Amniotic epithelial cell (primary cell): ENCODE measurements at regions not wholly inside any gene's neighbourhood (a gene's known extent, or its start where the extent isn't known, plus 50 kb on each side); places are given as distances from the start of the nearest gene placed in this dataset.
"Not testable (repeated sequence)": the region's sequence is repeated elsewhere in the genome, so short reads cannot be mapped to it uniquely, and the experiment has no call there.

Experiments used
- DNase-seq: peaks from one replicate; pipeline ENCODE4 v3.0.0-alpha.2; 2010; ENCODE audit warnings: low read depth

GRCh38 chr4:148954011-148954749, 512.0 kb upstream of the NR3C2 start:
- no peak for DNase-seq

DNA sequence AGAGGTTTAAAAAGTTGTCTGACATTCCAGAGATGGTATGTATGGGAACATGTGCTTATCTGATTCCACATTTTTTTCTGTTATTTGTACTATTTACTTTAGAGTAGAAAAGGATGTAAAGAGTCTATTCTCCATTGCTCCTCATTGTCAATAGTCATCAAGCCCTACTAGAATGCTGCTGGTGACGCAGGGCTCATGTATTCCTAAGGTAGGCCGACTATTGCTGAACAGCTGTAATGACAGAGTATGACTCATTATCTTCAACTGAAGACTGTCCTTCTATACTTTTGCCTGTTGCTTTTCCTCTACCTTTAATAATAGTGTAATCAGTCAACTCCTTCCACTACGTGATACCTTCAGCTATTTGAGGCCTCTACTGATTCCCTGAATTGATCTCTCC, 509.1 kb upstream of the NR3C2 start:
- no peak for DNase-seq

- peak; percentile 1 for DNase-seq
These were observed 504.1 kb upstream of the NR3C2 start for GRCh38 chr4:148946271-148946670.

- DNase-seq, result no peak
These were observed 502.6 kb upstream of the NR3C2 start for GRCh38 chr4:148944839-148945219.

DNA sequence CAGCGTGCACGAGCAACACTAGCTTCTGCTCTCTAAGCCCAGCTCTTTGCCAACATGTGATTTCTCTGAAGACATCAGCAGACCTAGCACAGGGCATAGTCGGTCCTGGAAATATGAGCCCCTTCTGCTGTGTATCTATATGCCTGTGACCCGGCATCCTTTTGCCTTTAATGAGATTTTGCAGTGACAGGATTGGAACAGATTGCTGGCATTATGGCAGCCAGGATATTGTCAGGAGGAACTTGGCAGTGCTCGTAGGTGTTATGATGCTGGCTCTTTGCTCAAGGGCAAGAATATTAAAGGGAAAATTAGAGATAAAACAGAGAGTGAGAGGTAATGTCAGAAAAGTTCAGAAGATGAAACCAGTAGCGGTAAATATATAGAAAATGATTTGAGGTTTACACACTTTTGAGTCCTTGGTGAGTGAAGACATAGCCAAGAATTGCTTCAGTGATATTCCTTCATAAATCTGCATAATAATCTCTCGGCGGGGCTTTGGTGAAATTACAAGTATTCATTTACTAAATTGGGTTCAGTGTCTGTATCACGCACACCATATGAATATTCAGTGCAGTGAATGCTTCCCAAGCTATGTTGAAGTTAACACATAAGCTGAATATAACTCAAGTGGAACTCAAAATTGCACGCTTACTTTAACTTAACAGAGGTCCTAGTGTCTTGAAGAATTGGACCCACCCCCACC, 502.1 kb upstream of the NR3C2 start:
- DNase-seq, result no peak

DNA sequence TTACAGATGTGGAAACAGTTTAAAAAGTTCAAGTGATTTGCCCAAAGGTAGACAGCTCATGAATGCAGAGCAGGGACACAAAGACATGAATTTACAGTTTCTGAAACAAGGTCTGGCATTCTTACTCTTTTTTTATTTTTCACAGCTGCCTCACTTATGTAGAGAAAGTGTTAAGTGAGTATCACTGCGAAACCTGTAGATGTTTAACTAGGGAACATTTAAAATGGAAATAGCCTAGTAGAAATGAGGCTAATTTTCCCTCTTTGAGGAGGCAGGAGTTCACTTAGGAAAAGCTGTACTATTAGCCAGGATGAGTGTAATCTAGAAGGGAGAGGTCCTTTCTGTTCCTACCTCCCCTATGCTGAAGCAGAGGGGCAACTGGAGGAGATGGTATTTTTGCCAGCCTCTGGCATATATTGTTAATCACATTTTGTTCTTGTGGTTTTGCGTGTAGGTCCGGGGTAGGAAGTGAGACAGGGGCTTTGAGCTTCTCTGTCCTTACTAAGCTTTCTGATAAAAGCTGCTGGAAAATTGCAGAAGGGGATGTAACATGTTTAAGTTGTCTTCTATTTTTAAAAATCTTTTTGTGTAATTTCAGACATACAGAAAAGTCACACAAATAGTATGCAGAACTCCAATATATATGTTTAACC, 492.8 kb upstream of the NR3C2 start:
- DNase-seq, result no peak

DNA sequence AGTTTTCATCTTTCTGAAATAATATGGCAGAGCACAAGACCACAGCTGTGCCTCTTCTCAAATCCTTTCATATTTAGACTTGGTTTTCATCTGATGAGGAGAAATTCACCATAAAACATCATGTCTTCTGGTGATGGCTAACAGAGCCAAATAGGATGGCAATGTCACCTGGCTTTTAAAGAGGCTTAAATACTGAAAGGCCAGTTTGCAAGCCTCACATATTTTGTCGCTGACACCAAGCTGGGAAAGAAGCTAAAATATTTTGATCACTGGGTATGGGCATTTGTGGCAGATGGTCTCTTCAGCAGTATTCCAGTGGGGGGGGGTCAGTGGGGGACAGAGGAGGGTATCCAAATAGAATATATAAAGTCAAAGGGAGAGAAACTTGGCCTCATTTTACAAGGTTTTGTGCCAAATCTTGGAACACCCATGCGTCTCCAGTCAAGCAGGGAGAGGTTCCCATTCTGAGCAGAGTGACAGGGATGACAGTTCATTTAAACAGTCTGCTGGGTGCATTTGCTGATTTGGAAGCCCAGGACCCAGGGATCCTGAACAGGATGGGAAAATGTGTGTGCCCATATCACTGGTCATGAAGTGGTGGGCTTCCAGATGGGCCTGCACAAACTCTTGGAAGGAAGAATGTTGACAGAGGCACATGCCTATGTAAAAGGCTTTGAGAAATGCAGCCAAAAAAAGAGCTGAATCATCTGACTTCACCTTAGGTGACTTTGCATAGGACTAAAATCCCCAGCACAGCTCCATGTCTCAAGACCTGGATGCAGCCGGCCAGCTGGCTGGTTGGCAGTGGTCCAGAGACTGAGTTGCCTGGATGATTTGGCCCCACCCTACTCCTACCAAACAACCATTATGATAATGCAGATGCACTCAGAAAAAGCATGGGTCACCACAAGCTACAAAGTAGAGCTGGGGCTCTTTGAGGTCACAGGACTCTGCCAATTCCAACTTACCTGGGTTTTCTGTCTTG, 484.4 kb upstream of the NR3C2 start:
- DNase-seq, result peak; percentile 18

GRCh38 chr4:148923881-148924280, 481.7 kb upstream of the NR3C2 start:
- no peak for DNase-seq

DNA sequence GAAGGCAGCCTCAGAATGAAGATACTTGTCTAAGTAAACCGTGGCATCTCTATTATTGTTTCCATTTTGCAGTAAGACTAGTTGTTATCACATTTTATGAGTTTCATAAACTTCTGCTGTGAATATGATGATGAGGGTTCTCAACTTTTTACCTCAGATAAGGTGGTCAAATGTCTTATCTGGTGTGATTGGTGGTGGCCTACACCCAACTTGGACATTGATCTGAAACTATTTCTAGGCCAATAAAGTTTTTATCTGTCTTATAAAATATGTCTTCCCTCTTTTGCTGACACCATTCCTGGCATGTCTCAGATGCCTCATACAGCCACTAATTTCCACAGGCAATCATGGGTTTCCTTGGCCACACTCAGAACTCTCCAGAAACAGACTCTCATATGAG, 480.3 kb upstream of the NR3C2 start:
- DNase-seq, result no peak

DNA sequence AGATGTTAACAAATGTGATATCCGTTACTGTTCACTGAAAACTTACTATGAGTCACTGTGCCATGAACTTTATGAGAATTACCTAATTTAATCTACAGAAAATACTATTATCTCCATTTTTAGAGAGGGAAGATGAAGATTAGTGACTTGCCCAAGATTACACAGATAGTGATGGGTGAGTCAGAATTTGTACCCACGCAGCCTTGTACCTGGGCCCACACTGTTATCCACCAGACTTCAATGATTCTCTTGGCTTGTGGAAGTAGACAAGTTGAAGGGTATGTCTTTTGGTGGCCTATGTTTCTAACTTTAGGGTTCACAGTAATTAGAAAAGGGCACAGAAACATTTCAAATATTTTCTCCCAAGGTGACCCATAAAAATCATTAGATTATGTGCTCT, 472.5 kb upstream of the NR3C2 start:
- peak; percentile 7 for DNase-seq

GRCh38 chr4:148914301-148914700, 472.1 kb upstream of the NR3C2 start:
- DNase-seq, result no peak

GRCh38 chr4:148903388-148903787, 461.2 kb upstream of the NR3C2 start:
- DNase-seq, result no peak

DNA sequence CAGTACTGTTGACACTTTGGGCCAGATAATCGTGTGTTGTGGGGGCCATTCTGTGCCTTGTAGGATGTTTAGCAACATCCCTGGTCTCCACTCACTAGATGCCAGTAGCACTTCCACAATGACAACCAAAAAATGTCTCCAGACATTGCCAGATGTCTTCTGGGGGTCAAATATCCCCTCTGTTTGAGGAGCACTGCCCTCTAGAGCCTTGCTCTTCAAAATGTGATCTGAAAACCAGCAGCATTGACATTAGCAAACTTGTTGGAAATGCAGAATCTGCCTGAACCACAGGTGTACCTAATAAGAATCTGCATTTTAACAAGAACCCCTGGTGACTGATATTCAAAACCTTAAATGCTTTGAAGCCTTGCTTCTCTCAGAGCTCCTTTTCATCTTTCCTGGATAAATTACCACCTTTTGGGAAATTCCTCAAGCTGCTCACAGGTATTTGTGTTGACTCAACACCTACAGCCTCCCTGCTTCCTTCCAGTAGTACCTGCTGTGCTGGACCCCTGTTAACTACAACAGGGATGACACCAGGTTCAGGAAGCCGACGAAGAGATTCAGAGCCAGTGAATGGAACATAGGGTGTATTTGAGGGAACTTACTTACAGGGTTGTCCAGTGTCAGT, 459.0 kb upstream of the NR3C2 start:
- no peak for DNase-seq

DNA sequence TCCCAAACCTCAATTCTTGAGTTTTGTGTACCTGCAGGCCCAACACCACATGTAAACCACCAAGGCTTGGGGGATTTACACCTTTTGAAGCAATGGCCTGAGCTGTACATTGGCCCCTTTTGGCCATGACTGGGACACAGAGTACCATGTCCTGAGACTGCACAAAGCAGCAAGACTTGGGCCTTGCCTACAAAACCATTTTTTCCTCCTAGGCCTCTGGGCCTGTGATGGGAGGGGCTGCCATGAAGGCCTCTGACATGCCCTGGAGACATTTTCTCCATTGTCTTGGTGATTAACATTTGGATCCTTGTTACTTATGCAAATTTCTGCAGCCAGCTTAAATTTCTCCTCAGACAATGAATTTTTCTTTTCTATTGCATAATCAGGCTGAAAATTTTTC, 455.9 kb upstream of the NR3C2 start:
- DNase-seq, result not testable (repeated sequence)

- DNase-seq, result no peak
These were observed 450.9 kb upstream of the NR3C2 start for GRCh38 chr4:148893095-148893494.

DNA sequence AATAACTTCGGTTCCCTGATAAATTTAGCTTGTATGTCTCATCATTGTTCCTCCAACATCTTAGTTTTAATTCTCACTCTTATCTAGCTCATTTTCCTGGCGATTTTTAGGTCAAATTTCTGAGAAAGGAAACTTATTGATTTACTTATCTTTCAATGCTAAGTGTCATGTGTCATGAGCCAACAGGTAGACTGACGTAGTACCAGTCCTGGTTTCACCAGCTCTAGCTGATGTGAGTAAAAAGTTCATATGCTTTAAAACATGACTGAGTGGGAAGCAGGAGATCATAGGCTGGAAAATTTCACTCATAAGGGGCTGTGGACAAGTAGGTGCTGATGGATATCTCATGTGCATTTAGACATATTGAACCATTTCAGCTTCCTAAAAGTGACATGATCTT, 441.7 kb upstream of the NR3C2 start:
- no peak for DNase-seq

- no peak for DNase-seq
These were observed 441.2 kb upstream of the NR3C2 start for GRCh38 chr4:148883435-148883834.

DNA sequence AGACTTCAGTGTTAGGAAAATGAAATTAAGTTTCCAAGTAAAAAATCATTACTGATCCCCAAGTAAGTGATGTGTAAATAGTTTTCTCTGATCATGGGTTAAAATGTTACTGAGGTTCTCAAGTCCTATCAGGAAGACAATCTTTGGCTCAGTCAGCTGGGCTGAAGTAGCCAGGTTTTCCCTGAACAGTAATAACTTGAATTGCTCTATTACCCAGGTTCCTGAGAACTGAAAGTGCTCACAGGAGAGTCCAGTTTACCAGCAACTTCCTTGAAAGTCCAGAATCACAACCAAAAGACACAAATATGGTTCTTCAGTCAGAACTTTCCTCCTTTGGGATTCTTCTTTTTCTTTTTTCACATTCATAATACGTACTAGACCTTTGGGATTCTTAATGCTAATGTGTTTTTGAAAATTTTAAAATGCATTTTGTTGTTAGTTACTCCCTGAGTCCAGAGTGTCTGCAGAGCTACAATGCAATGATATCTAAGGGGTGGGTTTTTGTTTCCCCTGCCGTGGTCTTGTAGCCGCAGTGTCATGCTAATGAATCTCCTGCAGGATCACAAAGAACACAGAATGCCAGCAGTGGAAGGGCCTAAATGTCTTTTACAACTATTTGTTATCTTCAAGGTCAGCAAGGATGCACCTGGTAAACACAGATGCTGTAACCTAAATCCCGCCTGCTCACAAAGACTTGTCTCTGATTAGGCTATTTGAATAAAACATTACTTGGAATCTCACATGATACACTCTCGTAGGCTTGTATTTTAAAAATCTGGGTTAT, 439.8 kb upstream of the NR3C2 start:
- no peak for DNase-seq

- DNase-seq, result peak; percentile 58
These were observed 432.1 kb upstream of the NR3C2 start for GRCh38 chr4:148874331-148874730.

DNA sequence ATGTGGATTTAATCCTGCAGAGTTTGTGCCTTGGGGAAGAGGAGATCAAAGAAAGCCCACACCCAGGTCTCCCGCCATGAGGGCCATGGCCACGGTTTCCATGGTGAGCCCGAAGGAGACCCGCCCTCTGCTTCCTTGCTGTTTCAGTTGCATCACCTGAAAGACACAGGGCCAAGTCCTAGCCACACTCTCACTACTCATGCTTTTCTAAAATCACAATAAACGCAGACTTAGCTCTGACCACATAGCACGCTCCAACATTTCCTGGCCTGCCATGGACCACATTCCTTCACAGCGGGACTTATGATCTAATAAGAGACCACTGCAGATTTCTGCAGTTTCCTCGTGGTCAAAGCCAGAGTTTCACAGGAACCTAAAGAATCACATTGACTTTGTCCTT, 426.0 kb upstream of the NR3C2 start:
- DNase-seq, result no peak

DNA sequence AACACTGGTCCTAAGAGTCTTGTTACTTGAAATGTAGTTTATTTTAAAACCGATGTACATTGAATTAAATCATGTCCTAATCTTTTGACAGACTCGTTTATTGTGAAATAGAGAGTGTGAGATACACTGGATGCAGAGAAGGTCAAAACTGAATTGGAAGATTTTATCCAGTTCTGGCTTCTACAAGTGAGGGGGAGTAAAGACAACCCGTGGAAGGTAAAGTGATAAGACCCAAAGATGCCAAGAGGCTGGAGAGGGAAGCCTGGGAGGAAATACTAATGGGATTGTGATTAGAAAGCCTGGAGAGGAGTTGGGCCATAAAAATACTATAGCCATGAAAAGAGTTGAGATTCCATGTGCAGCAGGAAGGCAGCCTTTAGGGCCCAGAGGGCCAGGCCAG, 424.5 kb upstream of the NR3C2 start:
- peak; percentile 55 for DNase-seq
